Liver (tissue), 3 donors: ENCODE measurements at regions not wholly inside any gene's neighbourhood (a gene's known extent, or its start where the extent isn't known, plus 50 kb on each side); places are given as distances from the start of the nearest gene placed in this dataset.

Experiments used
- FOXA1 ChIP-seq: IDR thresholded peaks from 2 replicates; pipeline ENCODE4 v1.6.1; 2016; ENCODE audit warnings: antibody characterized with exemption
- JUND ChIP-seq, 2 donors: IDR thresholded peaks; 2 replicates each; pipeline ENCODE4 v1.6.1; 2016; ENCODE audit warnings: antibody characterized with exemption in 2 of 2
- MAX ChIP-seq: IDR thresholded peaks from 2 replicates; pipeline ENCODE4 v1.6.1; 2016; ENCODE audit warnings: antibody characterized with exemption
- SP1 ChIP-seq: IDR thresholded peaks from 2 replicates; pipeline ENCODE4 v1.6.1; 2018; ENCODE audit warnings: antibody characterized with exemption, mild to moderate bottlenecking
- TAF1 ChIP-seq: conservative IDR thresholded peaks from 2 replicates; pipeline ENCODE4 v1.6.1; 2016; ENCODE audit warnings: antibody characterized with exemption, mild to moderate bottlenecking
- YY1 ChIP-seq: IDR thresholded peaks from 2 replicates; pipeline ENCODE4 v1.6.1; 2016; ENCODE audit warnings: antibody characterized with exemption, mild to moderate bottlenecking
- ZBTB33 ChIP-seq: IDR thresholded peaks from 2 replicates; pipeline ENCODE4 v1.6.1; 2016; ENCODE audit warnings: antibody characterized with exemption
- TF ChIP-seq, protein P1 (sequence below): fragments of 150-350 bp; IDR thresholded peaks from 2 replicates; pipeline ENCODE4 v1.5.1; 2017; ENCODE audit warnings: improper control_type of control experiment, low read depth, low read length; ENCODE audit not compliant: missing input control
- TF ChIP-seq, protein P2 (sequence below): IDR thresholded peaks from 2 replicates; pipeline ENCODE4 v1.6.1; 2016; ENCODE audit warnings: antibody characterized with exemption, mild to moderate bottlenecking
- donor health status: healthy.
- donor health status: healthy.

DNA sequence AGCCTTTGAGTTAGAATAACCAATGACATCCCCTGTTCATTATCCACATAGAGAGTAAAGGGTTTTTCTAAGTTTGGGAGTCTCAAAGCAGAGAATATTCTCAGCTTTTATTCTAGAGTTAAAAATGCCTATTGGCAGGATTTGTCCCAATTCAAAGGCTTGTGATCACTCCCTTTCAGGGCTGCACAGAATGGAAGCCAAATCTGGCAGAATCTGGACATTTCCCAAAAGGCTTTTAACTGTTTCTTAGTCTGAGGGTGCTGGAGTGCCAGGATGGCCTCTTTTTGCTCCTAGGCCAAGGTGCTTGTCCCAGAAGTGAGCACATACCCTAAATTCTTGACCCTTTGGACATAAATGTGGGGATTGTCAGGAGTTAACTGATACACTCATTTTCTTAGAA, 556.6 kb downstream of the DOK5 start:
- TF ChIP-seq, protein P1, sequence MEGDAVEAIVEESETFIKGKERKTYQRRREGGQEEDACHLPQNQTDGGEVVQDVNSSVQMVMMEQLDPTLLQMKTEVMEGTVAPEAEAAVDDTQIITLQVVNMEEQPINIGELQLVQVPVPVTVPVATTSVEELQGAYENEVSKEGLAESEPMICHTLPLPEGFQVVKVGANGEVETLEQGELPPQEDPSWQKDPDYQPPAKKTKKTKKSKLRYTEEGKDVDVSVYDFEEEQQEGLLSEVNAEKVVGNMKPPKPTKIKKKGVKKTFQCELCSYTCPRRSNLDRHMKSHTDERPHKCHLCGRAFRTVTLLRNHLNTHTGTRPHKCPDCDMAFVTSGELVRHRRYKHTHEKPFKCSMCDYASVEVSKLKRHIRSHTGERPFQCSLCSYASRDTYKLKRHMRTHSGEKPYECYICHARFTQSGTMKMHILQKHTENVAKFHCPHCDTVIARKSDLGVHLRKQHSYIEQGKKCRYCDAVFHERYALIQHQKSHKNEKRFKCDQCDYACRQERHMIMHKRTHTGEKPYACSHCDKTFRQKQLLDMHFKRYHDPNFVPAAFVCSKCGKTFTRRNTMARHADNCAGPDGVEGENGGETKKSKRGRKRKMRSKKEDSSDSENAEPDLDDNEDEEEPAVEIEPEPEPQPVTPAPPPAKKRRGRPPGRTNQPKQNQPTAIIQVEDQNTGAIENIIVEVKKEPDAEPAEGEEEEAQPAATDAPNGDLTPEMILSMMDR = no peak
- TF ChIP-seq SP1 (no peak), YY1 (no peak), JUND (IDR thresholded peaks at IDR 0.05) (no peak), TAF1 (no peak), MAX (no peak), FOXA1 (no peak), ZBTB33 (no peak)
- TF ChIP-seq, protein P2, sequence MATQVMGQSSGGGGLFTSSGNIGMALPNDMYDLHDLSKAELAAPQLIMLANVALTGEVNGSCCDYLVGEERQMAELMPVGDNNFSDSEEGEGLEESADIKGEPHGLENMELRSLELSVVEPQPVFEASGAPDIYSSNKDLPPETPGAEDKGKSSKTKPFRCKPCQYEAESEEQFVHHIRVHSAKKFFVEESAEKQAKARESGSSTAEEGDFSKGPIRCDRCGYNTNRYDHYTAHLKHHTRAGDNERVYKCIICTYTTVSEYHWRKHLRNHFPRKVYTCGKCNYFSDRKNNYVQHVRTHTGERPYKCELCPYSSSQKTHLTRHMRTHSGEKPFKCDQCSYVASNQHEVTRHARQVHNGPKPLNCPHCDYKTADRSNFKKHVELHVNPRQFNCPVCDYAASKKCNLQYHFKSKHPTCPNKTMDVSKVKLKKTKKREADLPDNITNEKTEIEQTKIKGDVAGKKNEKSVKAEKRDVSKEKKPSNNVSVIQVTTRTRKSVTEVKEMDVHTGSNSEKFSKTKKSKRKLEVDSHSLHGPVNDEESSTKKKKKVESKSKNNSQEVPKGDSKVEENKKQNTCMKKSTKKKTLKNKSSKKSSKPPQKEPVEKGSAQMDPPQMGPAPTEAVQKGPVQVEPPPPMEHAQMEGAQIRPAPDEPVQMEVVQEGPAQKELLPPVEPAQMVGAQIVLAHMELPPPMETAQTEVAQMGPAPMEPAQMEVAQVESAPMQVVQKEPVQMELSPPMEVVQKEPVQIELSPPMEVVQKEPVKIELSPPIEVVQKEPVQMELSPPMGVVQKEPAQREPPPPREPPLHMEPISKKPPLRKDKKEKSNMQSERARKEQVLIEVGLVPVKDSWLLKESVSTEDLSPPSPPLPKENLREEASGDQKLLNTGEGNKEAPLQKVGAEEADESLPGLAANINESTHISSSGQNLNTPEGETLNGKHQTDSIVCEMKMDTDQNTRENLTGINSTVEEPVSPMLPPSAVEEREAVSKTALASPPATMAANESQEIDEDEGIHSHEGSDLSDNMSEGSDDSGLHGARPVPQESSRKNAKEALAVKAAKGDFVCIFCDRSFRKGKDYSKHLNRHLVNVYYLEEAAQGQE = no peak
